Peyer's patch (tissue), 4 donors: ENCODE measurements at regions not wholly inside any gene's neighbourhood (a gene's known extent, or its start where the extent isn't known, plus 50 kb on each side); places are given as distances from the start of the nearest gene placed in this dataset.

ENCODE experiments used
- DNase-seq, 3 donors: peaks; one replicate each; pipeline ENCODE4 v3.0.0-alpha.2; 2017 to 2019
- H3K27ac ChIP-seq, 4 donors: fragments of 200-600 bp; sonication (generic); one replicate each; pipeline ENCODE4 v1.5.1; 2016 to 2019
- H3K27me3 ChIP-seq, 2 donors: fragments of 200-600 bp; sonication (generic); one replicate each; pipeline ENCODE4 v1.5.1; 2019
- H3K36me3 ChIP-seq, 3 donors: fragments of 200-600 bp; sonication (generic); one replicate each; pipeline ENCODE4 v1.5.1; 2016 to 2019
- H3K4me1 ChIP-seq, 4 donors: fragments of 200-600 bp; sonication (generic); one replicate each; pipeline ENCODE4 v1.5.1; 2016 to 2019
- H3K4me3 ChIP-seq, 4 donors: fragments of 200-600 bp; sonication (generic); 1 replicate in 3 of 4; 2 replicates in 1 of 4; pipeline ENCODE4 v1.5.1; 2016 to 2019; ENCODE audit warnings: mild to moderate bottlenecking in 1 of 4
- H3K9me3 ChIP-seq, 4 donors: fragments of 200-600 bp; sonication (generic); one replicate each; pipeline ENCODE4 v1.5.1; 2016 to 2019; ENCODE audit warnings: mild to moderate bottlenecking in 1 of 4
- CTCF ChIP-seq, 6 experiments: fragments of 450-650 bp in 4 of 6; fragments of 200-600 bp in 2 of 6; sonication (generic) in 1 of 6; IDR thresholded peaks; one replicate each; pipeline ENCODE4 v1.5.1; 2017 to 2019; ENCODE audit warnings: antibody characterized with exemption in 6 of 6, mild to moderate bottlenecking in 3 of 6, moderate library complexity in 1 of 6
- POLR2A ChIP-seq, 2 donors: fragments of 450-650 bp; IDR thresholded peaks; one replicate each; pipeline ENCODE4 v1.5.1; 2017; ENCODE audit warnings: antibody characterized with exemption in 2 of 2, mild to moderate bottlenecking in 2 of 2, moderate library complexity in 2 of 2

GRCh38 chr1:187718527-187718926 is 889.8 kb downstream of the PLA2G4A start:
- H3K36me3 ChIP-seq = no peaks in the 10 kb centered on the region
- TF ChIP-seq CTCF (IDR thresholded peaks at IDR 0.05) (no peak), POLR2A (IDR thresholded peaks at IDR 0.05) (no peak)
- H3K27ac ChIP-seq = no peak overlapping the region
- H3K4me1 ChIP-seq = no peaks in the 10 kb centered on the region
- no peak overlapping the region for H3K4me3 ChIP-seq
- no peaks in the 10 kb centered on the region for H3K27me3 ChIP-seq
- no peaks in the 10 kb centered on the region for H3K9me3 ChIP-seq
- DNase-seq = no peak

- Histone ChIP-seq H3K27ac (no peak overlapping the region), H3K27me3 (no peaks in the 10 kb centered on the region), H3K9me3 (no peaks in the 10 kb centered on the region), H3K4me1 (no peaks in the 10 kb centered on the region), H3K4me3 (no peak overlapping the region), H3K36me3 (no peaks in the 10 kb centered on the region)
- no peak for DNase-seq
- no peak for TF ChIP-seq POLR2A (IDR thresholded peaks at IDR 0.05)
- no peak for TF ChIP-seq CTCF (IDR thresholded peaks at IDR 0.05)
Observed at GRCh38 chr1:187721216-187721615, 892.5 kb downstream of the PLA2G4A start.

- Histone ChIP-seq H3K36me3 (no peaks in the 10 kb centered on the region), H3K27me3 (no peaks in the 10 kb centered on the region), H3K4me1 (no peaks in the 10 kb centered on the region), H3K27ac (no peak overlapping the region), H3K9me3 (no peaks in the 10 kb centered on the region), H3K4me3 (no peak overlapping the region)
- DNase-seq = no peak
- TF ChIP-seq POLR2A (IDR thresholded peaks at IDR 0.05) (no peak), CTCF (IDR thresholded peaks at IDR 0.05) (no peak)
Observed at GRCh38 chr1:187725216-187725615, 896.5 kb downstream of the PLA2G4A start.

- no peaks in the 10 kb centered on the region for H3K9me3 ChIP-seq
- no peak overlapping the region for H3K4me3 ChIP-seq
- no peak for TF ChIP-seq POLR2A (IDR thresholded peaks at IDR 0.05)
- no peak for TF ChIP-seq CTCF (IDR thresholded peaks at IDR 0.05)
- DNase-seq = no peak
- no peaks in the 10 kb centered on the region for H3K4me1 ChIP-seq
- no peak overlapping the region for H3K27ac ChIP-seq
- no peaks in the 10 kb centered on the region for H3K36me3 ChIP-seq
- H3K27me3 ChIP-seq = no peaks in the 10 kb centered on the region
Observed at GRCh38 chr1:187733232-187733631, 904.5 kb downstream of the PLA2G4A start.

- no peaks in the 10 kb centered on the region for H3K4me1 ChIP-seq
- no peaks in the 10 kb centered on the region for H3K27me3 ChIP-seq
- no peaks in the 10 kb centered on the region for H3K9me3 ChIP-seq
- no peaks in the 10 kb centered on the region for H3K36me3 ChIP-seq
- no peak for TF ChIP-seq CTCF (IDR thresholded peaks at IDR 0.05)
- TF ChIP-seq POLR2A (IDR thresholded peaks at IDR 0.05) = no peak
- no peak for DNase-seq
- H3K4me3 ChIP-seq = no peak overlapping the region
- no peak overlapping the region for H3K27ac ChIP-seq
Observed at GRCh38 chr1:187734427-187734826, 905.7 kb downstream of the PLA2G4A start.

- Histone ChIP-seq H3K4me1 (no peaks in the 10 kb centered on the region), H3K9me3 (no peaks in the 10 kb centered on the region), H3K27me3 (no peaks in the 10 kb centered on the region), H3K36me3 (no peaks in the 10 kb centered on the region), H3K27ac (no peak overlapping the region), H3K4me3 (no peak overlapping the region)
- DNase-seq = no peak
- TF ChIP-seq CTCF (IDR thresholded peaks at IDR 0.05) = no peak
- TF ChIP-seq POLR2A (IDR thresholded peaks at IDR 0.05) = no peak
Observed at GRCh38 chr1:187744665-187745064, 915.9 kb downstream of the PLA2G4A start.
